ENCODE measurements at regions not wholly inside any gene's neighbourhood (a gene's known extent, or its start where the extent isn't known, plus 50 kb on each side); places are given as distances from the start of the nearest gene placed in this dataset.

DNA sequence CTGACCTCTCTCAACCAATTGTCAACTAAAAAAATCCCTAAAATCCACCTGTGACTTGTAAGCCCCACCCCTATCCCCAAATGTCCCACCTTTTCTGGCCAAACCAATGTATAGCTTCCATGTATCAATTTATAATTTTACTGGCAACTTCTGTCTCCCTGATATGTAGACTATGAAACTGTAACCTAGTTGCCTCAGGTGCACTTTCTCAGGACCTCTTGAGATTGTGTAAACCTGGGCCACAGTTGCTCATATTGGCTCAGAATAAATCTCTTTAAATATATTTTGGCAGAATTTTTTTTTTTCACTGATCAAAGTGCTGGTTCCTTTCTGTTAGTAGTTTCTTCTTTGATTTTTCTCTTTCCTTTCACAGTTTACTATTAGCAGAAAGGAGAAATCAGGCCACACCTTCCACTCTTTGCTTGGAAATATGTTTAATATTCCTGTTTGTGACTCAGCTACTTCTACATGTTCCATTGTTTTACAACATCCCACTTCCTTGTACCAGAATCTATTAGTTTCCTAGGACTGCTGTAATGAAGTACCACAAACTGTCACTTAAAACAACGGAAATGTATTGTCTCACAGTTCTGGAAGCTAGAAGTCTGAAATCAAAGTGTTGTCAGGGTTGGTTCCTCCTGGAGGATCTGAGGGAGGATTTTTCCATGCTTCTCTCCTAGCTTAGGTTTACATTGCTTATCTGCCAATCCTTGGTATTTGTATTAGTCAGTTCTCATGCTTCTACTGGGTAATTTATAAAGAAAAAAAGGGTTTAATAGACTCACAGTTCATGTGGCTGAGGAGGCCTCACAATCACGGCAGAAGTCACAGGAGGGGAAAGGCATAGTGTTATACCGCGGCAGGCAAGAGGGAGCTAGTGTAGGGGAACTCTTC lies 801.2 kb upstream of the ARPP21 start:
- DNase-seq (ENCODE audit: insufficient read length, low spot score): no peak
- FAIRE-seq: no peak
- TF ChIP-seq POLR2AphosphoS5 (IDR thresholded peaks at IDR 0.05; ENCODE audit: low read depth, low read length) (no peak), POU2F2 (IDR thresholded peaks at IDR 0.05; ENCODE audit: low read depth, low read length) (no peak), POLR2A (IDR thresholded peaks at IDR 0.05; ENCODE audit: low read depth, low read length) (no peak), SPI1 (IDR thresholded peaks at IDR 0.05; ENCODE audit: low read depth, low read length) (no peak), PAX5 (IDR thresholded peaks at IDR 0.05; ENCODE audit: insufficient read depth, low read length, severe bottlenecking) (no peak), TAF1 (IDR thresholded peaks at IDR 0.05; ENCODE audit: low read depth, low read length) (no peak)

DNA sequence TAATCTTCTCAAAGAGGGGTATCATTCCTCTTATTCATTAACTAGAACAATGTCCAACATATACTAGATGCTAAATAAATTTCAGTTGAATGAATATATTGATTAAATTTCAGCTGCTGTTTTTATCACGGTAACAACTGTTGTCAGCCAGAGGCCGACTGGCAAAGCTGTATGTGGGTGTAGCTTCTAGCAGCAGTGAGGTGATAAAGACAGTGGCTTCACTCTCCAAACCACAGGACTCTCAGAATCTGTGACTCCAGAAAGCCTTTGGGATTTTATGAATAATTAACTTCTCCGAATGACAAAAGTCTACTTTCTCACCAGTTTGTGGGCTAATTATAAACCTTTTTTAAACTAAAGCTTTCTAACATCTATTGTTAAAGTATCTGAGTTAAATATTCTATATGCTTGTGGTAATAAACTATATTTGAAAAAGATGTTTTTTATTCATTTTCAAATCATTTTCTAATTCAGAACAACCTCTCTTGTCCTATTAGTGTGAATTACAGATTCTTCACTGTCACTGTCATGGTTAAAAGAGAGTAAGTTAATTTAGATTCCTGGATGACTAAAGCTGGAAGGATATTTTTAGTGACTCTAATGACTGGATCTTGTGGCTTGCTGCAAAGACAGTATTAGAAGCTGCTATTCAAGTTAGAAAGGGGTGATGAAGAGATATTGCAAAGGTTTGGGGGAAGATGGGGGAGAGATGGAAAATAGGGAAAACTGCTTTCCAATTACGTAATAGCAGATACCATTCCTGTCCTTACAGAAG lies 796.4 kb upstream of the ARPP21 start:
- DNase-seq (ENCODE audit: insufficient read length, low spot score): no peak
- FAIRE-seq: no peak
- TF ChIP-seq PAX5 (IDR thresholded peaks at IDR 0.05; ENCODE audit: insufficient read depth, low read length, severe bottlenecking) (no peak), POU2F2 (IDR thresholded peaks at IDR 0.05; ENCODE audit: low read depth, low read length) (no peak), SPI1 (IDR thresholded peaks at IDR 0.05; ENCODE audit: low read depth, low read length) (no peak)

DNA sequence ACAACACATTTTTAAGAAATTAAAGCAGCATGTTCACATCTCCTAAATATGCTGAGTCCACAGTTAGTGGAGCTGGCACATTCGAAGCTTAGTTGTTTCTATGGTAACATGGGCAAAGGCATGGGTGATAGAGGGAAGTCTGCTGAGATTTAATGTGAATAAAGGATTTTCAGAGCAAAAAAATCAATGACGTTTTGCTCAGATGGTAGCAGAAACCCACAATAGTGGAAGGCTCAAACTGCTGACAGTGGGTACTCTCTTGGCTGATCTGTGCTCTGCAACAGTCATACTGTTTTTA lies 795.1 kb upstream of the ARPP21 start:
- TF ChIP-seq POLR2A (IDR thresholded peaks at IDR 0.05; ENCODE audit: low read depth, low read length) (no peak), POLR2AphosphoS5 (IDR thresholded peaks at IDR 0.05; ENCODE audit: low read depth, low read length) (no peak), TAF1 (IDR thresholded peaks at IDR 0.05; ENCODE audit: low read depth, low read length) (no peak), PAX5 (IDR thresholded peaks at IDR 0.05; ENCODE audit: insufficient read depth, low read length, severe bottlenecking) (no peak), POU2F2 (IDR thresholded peaks at IDR 0.05; ENCODE audit: low read depth, low read length) (no peak), SPI1 (IDR thresholded peaks at IDR 0.05; ENCODE audit: low read depth, low read length) (no peak)
- FAIRE-seq (no peak), DNase-seq (ENCODE audit: insufficient read length, low spot score) (no peak)

DNA sequence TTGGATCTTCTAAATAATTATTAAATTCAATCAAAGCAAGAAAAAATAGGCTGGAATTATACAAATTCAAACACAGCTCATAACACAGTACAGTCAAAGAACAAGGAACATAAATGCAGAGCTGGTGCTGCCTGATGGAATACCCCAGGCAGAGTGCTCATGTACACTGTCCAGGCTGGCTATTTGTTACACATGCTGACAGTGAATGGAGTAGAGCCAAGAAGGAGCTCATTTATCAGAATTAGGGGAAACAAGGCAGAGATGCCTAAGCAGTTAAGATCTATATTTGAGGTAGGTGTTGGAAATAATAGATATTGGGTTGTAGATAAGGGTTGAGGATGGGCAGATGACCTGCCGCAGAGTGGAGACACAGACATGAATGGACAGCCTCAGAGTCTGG lies 788.2 kb upstream of the ARPP21 start:
- DNase-seq (ENCODE audit: insufficient read length, low spot score) (no peak), FAIRE-seq (no peak)
- no peak for TF ChIP-seq POLR2A (IDR thresholded peaks at IDR 0.05; ENCODE audit: low read depth, low read length)
- no peak for TF ChIP-seq PAX5 (IDR thresholded peaks at IDR 0.05; ENCODE audit: insufficient read depth, low read length, severe bottlenecking)
- no peak for TF ChIP-seq TAF1 (IDR thresholded peaks at IDR 0.05; ENCODE audit: low read depth, low read length)
- TF ChIP-seq SPI1 (IDR thresholded peaks at IDR 0.05; ENCODE audit: low read depth, low read length): no peak
- no peak for TF ChIP-seq POU2F2 (IDR thresholded peaks at IDR 0.05; ENCODE audit: low read depth, low read length)
- TF ChIP-seq POLR2AphosphoS5 (IDR thresholded peaks at IDR 0.05; ENCODE audit: low read depth, low read length): no peak

DNA sequence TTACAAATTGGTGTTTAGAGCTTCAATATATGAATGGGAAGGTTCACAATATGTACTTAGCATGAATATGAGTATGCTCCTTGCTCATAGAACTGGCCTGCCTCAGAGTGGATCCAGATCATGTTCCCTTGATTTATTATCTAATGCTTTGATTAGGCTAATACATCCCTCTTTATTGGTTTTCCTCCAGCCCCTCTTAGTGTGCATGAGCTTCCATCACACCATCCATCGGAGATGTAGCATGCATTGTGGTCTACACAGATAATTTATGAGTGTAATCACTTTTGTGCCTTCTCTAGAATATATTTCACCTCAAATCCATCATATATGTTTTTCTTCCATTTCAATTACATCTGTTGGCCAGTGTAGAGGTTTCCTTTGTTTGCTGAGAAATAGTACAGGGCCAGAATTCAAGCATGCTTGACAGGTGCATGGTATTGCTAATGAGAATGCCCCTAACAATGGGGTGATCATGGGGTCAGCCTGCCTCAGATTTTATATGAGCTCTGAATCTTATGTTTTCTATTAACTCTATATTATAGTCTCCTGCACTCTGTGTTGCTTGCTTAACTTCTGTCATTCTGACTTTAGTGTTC lies 786.4 kb upstream of the ARPP21 start:
- no peak for DNase-seq (ENCODE audit: insufficient read length, low spot score)
- FAIRE-seq: no peak
- TF ChIP-seq SPI1 (IDR thresholded peaks at IDR 0.05; ENCODE audit: low read depth, low read length) (no peak), PAX5 (IDR thresholded peaks at IDR 0.05; ENCODE audit: insufficient read depth, low read length, severe bottlenecking) (no peak), TAF1 (IDR thresholded peaks at IDR 0.05; ENCODE audit: low read depth, low read length) (no peak), POU2F2 (IDR thresholded peaks at IDR 0.05; ENCODE audit: low read depth, low read length) (no peak), POLR2AphosphoS5 (IDR thresholded peaks at IDR 0.05; ENCODE audit: low read depth, low read length) (no peak), POLR2A (IDR thresholded peaks at IDR 0.05; ENCODE audit: low read depth, low read length) (no peak)

DNA sequence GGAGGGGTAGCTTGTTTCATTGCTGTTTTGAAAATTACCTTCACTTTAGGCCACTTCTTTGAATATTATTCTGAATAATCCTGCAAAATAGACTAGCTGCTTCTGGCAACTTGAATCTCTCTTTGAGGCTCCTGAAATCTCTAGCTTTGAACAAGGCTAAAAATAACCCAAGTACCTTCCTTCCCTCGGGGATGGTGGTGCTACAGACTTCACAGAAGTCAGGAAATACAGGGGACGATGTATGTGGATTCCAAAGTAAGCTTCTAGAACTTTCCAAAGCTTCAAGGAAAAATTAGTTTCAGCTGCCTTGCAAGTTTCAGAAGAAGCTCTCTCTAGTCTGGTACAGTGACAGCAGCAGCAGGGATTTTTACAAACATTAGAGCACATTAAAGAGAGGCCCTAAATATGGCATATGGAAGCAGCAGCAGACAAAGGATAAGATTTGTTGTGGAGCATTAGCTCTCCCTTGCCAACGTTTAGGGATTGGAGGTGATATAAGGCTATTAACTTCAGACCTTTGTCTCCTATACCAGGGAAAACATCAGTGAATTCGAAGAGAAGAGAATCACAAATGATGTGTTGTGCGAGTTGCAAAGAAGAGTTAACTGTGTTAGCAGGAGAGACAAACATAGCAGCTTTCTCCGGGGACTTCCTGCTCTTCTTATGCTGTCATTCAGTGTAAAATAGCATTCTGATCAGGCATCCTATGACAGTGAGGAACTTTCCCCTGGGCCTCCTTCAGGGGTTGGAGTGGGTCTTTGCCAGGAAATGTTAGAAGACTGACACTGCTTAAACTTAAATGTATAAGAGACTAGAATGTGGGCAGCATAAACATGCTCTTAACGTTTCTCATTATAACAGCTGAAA lies 783.0 kb upstream of the ARPP21 start:
- no peak for DNase-seq (ENCODE audit: insufficient read length, low spot score)
- TF ChIP-seq PAX5 (IDR thresholded peaks at IDR 0.05; ENCODE audit: insufficient read depth, low read length, severe bottlenecking): no peak
- TF ChIP-seq POLR2AphosphoS5 (IDR thresholded peaks at IDR 0.05; ENCODE audit: low read depth, low read length): no peak
- no peak for FAIRE-seq

DNA sequence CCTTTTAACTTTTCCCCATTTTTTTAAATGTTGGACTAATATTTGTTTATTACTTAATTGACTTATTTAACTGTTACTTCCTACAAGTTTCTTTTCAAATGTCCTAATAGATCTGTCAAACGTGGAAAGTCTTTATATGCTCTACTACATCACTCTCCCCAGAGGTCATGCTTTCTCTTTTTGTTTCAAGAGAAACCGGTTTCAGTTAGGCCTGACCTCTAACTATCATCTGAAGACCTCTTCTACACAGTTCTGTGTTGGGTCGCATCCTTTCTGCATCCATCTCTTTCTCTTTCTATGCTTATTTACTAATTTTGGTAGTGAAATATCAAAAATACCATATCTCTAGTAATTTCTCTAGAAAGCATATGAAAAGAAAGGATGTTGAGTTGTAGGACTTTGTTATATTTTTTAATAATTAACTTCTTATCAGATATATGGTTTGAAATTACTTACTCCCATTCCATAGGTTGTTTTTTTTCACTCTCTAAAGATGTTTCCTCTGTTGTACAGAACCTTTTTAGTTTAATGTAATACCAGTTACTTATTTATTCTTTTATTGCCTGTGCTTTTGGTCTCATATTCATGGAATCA lies 781.2 kb upstream of the ARPP21 start:
- FAIRE-seq (no peak), DNase-seq (ENCODE audit: insufficient read length, low spot score) (no peak)
- no peak for TF ChIP-seq POLR2AphosphoS5 (IDR thresholded peaks at IDR 0.05; ENCODE audit: low read depth, low read length)
- TF ChIP-seq SPI1 (IDR thresholded peaks at IDR 0.05; ENCODE audit: low read depth, low read length): no peak
- no peak for TF ChIP-seq POU2F2 (IDR thresholded peaks at IDR 0.05; ENCODE audit: low read depth, low read length)
- TF ChIP-seq TAF1 (IDR thresholded peaks at IDR 0.05; ENCODE audit: low read depth, low read length): no peak
- no peak for TF ChIP-seq PAX5 (IDR thresholded peaks at IDR 0.05; ENCODE audit: insufficient read depth, low read length, severe bottlenecking)
- TF ChIP-seq POLR2A (IDR thresholded peaks at IDR 0.05; ENCODE audit: low read depth, low read length): no peak

DNA sequence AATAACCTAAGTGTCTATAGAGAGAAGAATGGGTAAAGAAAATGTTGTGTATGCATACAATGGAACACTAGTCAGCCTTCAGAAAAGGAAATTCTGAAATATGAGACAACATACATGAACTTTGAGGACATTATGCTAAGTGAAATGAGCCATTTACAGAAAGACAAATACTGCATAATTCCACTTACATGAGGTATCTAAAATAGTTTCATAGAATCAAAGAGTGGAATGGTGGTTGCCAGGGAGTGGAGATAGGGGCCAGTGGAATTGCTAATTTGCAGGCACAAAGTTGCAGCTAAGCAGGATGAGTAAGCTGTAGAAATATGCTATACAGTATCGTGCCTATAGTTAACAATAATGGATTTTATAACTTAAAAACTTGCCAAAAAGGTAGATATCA lies 779.6 kb upstream of the ARPP21 start:
- DNase-seq (ENCODE audit: insufficient read length, low spot score) (no peak), FAIRE-seq (no peak)
- TF ChIP-seq POU2F2 (IDR thresholded peaks at IDR 0.05; ENCODE audit: low read depth, low read length) (no peak), SPI1 (IDR thresholded peaks at IDR 0.05; ENCODE audit: low read depth, low read length) (no peak), TAF1 (IDR thresholded peaks at IDR 0.05; ENCODE audit: low read depth, low read length) (no peak), POLR2AphosphoS5 (IDR thresholded peaks at IDR 0.05; ENCODE audit: low read depth, low read length) (no peak), POLR2A (IDR thresholded peaks at IDR 0.05; ENCODE audit: low read depth, low read length) (no peak), PAX5 (IDR thresholded peaks at IDR 0.05; ENCODE audit: insufficient read depth, low read length, severe bottlenecking) (no peak)
